ENCODE measurements at regions not wholly inside any gene's neighbourhood (a gene's known extent, or its start where the extent isn't known, plus 50 kb on each side); places are given as distances from the start of the nearest gene placed in this dataset.

GRCh38 chr9:1683951-1684350 lies 331.2 kb upstream of the SMARCA2 start:
- no peaks in the 10 kb centered on the region for H3K9me3 ChIP-seq (ENCODE audit: control insufficient read depth, low read length)
- peaks cover 3% of the 10 kb centered on the region for H3K4me1 ChIP-seq (ENCODE audit: control insufficient read depth, insufficient read depth, low read length)
- DNase-seq (ENCODE audit: low read depth) = no peak
- no peak overlapping the region for H3K4me3 ChIP-seq (ENCODE audit: low read length)
- H3K27me3 ChIP-seq (replicated peaks; ENCODE audit: control insufficient read depth, insufficient read depth, low read length) = no peaks in the 10 kb centered on the region
- no peak overlapping the region for H3K9ac ChIP-seq (ENCODE audit: low read length)
- H3K36me3 ChIP-seq (ENCODE audit: control insufficient read depth, insufficient read depth, low read length, severe bottlenecking) = no peaks in the 10 kb centered on the region

GRCh38 chr9:1698991-1699390 lies 316.2 kb upstream of the SMARCA2 start:
- Histone ChIP-seq H3K9ac (ENCODE audit: low read length) (no peak overlapping the region), H3K4me3 (ENCODE audit: low read length) (no peak overlapping the region), H3K27me3 (replicated peaks; ENCODE audit: control insufficient read depth, insufficient read depth, low read length) (no peaks in the 10 kb centered on the region), H3K9me3 (ENCODE audit: control insufficient read depth, low read length) (no peaks in the 10 kb centered on the region), H3K36me3 (ENCODE audit: control insufficient read depth, insufficient read depth, low read length, severe bottlenecking) (no peaks in the 10 kb centered on the region), H3K4me1 (ENCODE audit: control insufficient read depth, insufficient read depth, low read length) (no peaks in the 10 kb centered on the region)
- no peak for DNase-seq (ENCODE audit: low read depth)

- Histone ChIP-seq H3K9me3 (ENCODE audit: control insufficient read depth, low read length) (no peaks in the 10 kb centered on the region), H3K4me3 (ENCODE audit: low read length) (no peak overlapping the region), H3K27me3 (replicated peaks; ENCODE audit: control insufficient read depth, insufficient read depth, low read length) (no peaks in the 10 kb centered on the region), H3K9ac (ENCODE audit: low read length) (no peak overlapping the region), H3K4me1 (ENCODE audit: control insufficient read depth, insufficient read depth, low read length) (no peaks in the 10 kb centered on the region), H3K36me3 (ENCODE audit: control insufficient read depth, insufficient read depth, low read length, severe bottlenecking) (no peaks in the 10 kb centered on the region)
- DNase-seq (ENCODE audit: low read depth) = no peak
These were observed 314.0 kb upstream of the SMARCA2 start for GRCh38 chr9:1701113-1701512.

GRCh38 chr9:1702701-1703100 lies 312.4 kb upstream of the SMARCA2 start:
- Histone ChIP-seq H3K9ac (ENCODE audit: low read length) (no peak overlapping the region), H3K4me3 (ENCODE audit: low read length) (no peak overlapping the region), H3K27me3 (replicated peaks; ENCODE audit: control insufficient read depth, insufficient read depth, low read length) (no peaks in the 10 kb centered on the region), H3K4me1 (ENCODE audit: control insufficient read depth, insufficient read depth, low read length) (no peaks in the 10 kb centered on the region), H3K36me3 (ENCODE audit: control insufficient read depth, insufficient read depth, low read length, severe bottlenecking) (no peaks in the 10 kb centered on the region), H3K9me3 (ENCODE audit: control insufficient read depth, low read length) (no peaks in the 10 kb centered on the region)
- DNase-seq (ENCODE audit: low read depth) = no peak

- Histone ChIP-seq H3K36me3 (ENCODE audit: control insufficient read depth, insufficient read depth, low read length, severe bottlenecking) (no peaks in the 10 kb centered on the region), H3K27me3 (replicated peaks; ENCODE audit: control insufficient read depth, insufficient read depth, low read length) (no peaks in the 10 kb centered on the region), H3K9ac (ENCODE audit: low read length) (no peak overlapping the region), H3K4me1 (ENCODE audit: control insufficient read depth, insufficient read depth, low read length) (no peaks in the 10 kb centered on the region), H3K4me3 (ENCODE audit: low read length) (no peak overlapping the region), H3K9me3 (ENCODE audit: control insufficient read depth, low read length) (no peaks in the 10 kb centered on the region)
- DNase-seq (ENCODE audit: low read depth) = no peak
These were observed 307.9 kb upstream of the SMARCA2 start for GRCh38 chr9:1707291-1707690.

- Histone ChIP-seq H3K4me3 (ENCODE audit: low read length) (no peak overlapping the region), H3K36me3 (ENCODE audit: control insufficient read depth, insufficient read depth, low read length, severe bottlenecking) (no peaks in the 10 kb centered on the region), H3K9ac (ENCODE audit: low read length) (no peak overlapping the region), H3K27me3 (replicated peaks; ENCODE audit: control insufficient read depth, insufficient read depth, low read length) (no peaks in the 10 kb centered on the region), H3K9me3 (ENCODE audit: control insufficient read depth, low read length) (no peaks in the 10 kb centered on the region), H3K4me1 (ENCODE audit: control insufficient read depth, insufficient read depth, low read length) (no peaks in the 10 kb centered on the region)
- no peak for DNase-seq (ENCODE audit: low read depth)
These were observed 306.9 kb upstream of the SMARCA2 start for GRCh38 chr9:1708219-1708618.

GRCh38 chr9:1709347-1709746 lies 305.8 kb upstream of the SMARCA2 start:
- H3K9me3 ChIP-seq (ENCODE audit: control insufficient read depth, low read length) = no peaks in the 10 kb centered on the region
- no peak overlapping the region for H3K9ac ChIP-seq (ENCODE audit: low read length)
- H3K4me1 ChIP-seq (ENCODE audit: control insufficient read depth, insufficient read depth, low read length) = no peaks in the 10 kb centered on the region
- H3K27me3 ChIP-seq (replicated peaks; ENCODE audit: control insufficient read depth, insufficient read depth, low read length) = no peaks in the 10 kb centered on the region
- no peak for DNase-seq (ENCODE audit: low read depth)
- H3K4me3 ChIP-seq (ENCODE audit: low read length) = no peak overlapping the region
- no peaks in the 10 kb centered on the region for H3K36me3 ChIP-seq (ENCODE audit: control insufficient read depth, insufficient read depth, low read length, severe bottlenecking)

- Histone ChIP-seq H3K9ac (ENCODE audit: low read length) (no peak overlapping the region), H3K4me1 (ENCODE audit: control insufficient read depth, insufficient read depth, low read length) (no peaks in the 10 kb centered on the region), H3K27me3 (replicated peaks; ENCODE audit: control insufficient read depth, insufficient read depth, low read length) (no peaks in the 10 kb centered on the region), H3K36me3 (ENCODE audit: control insufficient read depth, insufficient read depth, low read length, severe bottlenecking) (no peaks in the 10 kb centered on the region), H3K4me3 (ENCODE audit: low read length) (no peak overlapping the region), H3K9me3 (ENCODE audit: control insufficient read depth, low read length) (no peaks in the 10 kb centered on the region)
- no peak for DNase-seq (ENCODE audit: low read depth)
These were observed 302.2 kb upstream of the SMARCA2 start for GRCh38 chr9:1712861-1713450.

GRCh38 chr9:1713841-1714240 lies 301.3 kb upstream of the SMARCA2 start:
- H3K36me3 ChIP-seq (ENCODE audit: control insufficient read depth, insufficient read depth, low read length, severe bottlenecking) = no peaks in the 10 kb centered on the region

GRCh38 chr9:1717882-1718281 lies 297.3 kb upstream of the SMARCA2 start:
- H3K27me3 ChIP-seq (replicated peaks; ENCODE audit: control insufficient read depth, insufficient read depth, low read length) = no peaks in the 10 kb centered on the region
- H3K36me3 ChIP-seq (ENCODE audit: control insufficient read depth, insufficient read depth, low read length, severe bottlenecking) = no peaks in the 10 kb centered on the region
- DNase-seq (ENCODE audit: low read depth) = no peak
- H3K4me3 ChIP-seq (ENCODE audit: low read length) = no peak overlapping the region
- H3K9ac ChIP-seq (ENCODE audit: low read length) = no peak overlapping the region
- H3K9me3 ChIP-seq (ENCODE audit: control insufficient read depth, low read length) = no peaks in the 10 kb centered on the region
- H3K4me1 ChIP-seq (ENCODE audit: control insufficient read depth, insufficient read depth, low read length) = no peaks in the 10 kb centered on the region

More at GRCh38 chr9:1713841-1714240, 301.3 kb upstream of the SMARCA2 start:
- no peak for DNase-seq (ENCODE audit: low read depth)
- Histone ChIP-seq H3K4me3 (ENCODE audit: low read length) (no peak overlapping the region), H3K9ac (ENCODE audit: low read length) (no peak overlapping the region), H3K4me1 (ENCODE audit: control insufficient read depth, insufficient read depth, low read length) (no peaks in the 10 kb centered on the region), H3K9me3 (ENCODE audit: control insufficient read depth, low read length) (no peaks in the 10 kb centered on the region), H3K27me3 (replicated peaks; ENCODE audit: control insufficient read depth, insufficient read depth, low read length) (no peaks in the 10 kb centered on the region)

- Histone ChIP-seq H3K9ac (ENCODE audit: low read length) (no peak overlapping the region), H3K4me3 (ENCODE audit: low read length) (no peak overlapping the region), H3K27me3 (replicated peaks; ENCODE audit: control insufficient read depth, insufficient read depth, low read length) (no peaks in the 10 kb centered on the region), H3K9me3 (ENCODE audit: control insufficient read depth, low read length) (no peaks in the 10 kb centered on the region), H3K4me1 (ENCODE audit: control insufficient read depth, insufficient read depth, low read length) (no peaks in the 10 kb centered on the region), H3K36me3 (ENCODE audit: control insufficient read depth, insufficient read depth, low read length, severe bottlenecking) (no peaks in the 10 kb centered on the region)
- DNase-seq (ENCODE audit: low read depth) = no peak
These were observed 296.3 kb upstream of the SMARCA2 start for GRCh38 chr9:1718836-1719235.

GRCh38 chr9:1721196-1721595 lies 294.0 kb upstream of the SMARCA2 start:
- Histone ChIP-seq H3K9ac (ENCODE audit: low read length) (no peak overlapping the region), H3K36me3 (ENCODE audit: control insufficient read depth, insufficient read depth, low read length, severe bottlenecking) (no peaks in the 10 kb centered on the region), H3K9me3 (ENCODE audit: control insufficient read depth, low read length) (no peaks in the 10 kb centered on the region), H3K4me3 (ENCODE audit: low read length) (no peak overlapping the region), H3K4me1 (ENCODE audit: control insufficient read depth, insufficient read depth, low read length) (no peaks in the 10 kb centered on the region), H3K27me3 (replicated peaks; ENCODE audit: control insufficient read depth, insufficient read depth, low read length) (no peaks in the 10 kb centered on the region)
- no peak for DNase-seq (ENCODE audit: low read depth)

Measured in adipocyte (in vitro differentiated cells).